Renal cortex interstitium (tissue), 11 donors: ENCODE measurements at regions not wholly inside any gene's neighbourhood (a gene's known extent, or its start where the extent isn't known, plus 50 kb on each side); places are given as distances from the start of the nearest gene placed in this dataset.

Experiments
- DNase-seq, 11 donors: peaks; one replicate each; pipeline ENCODE4 v3.0.0-alpha.2; 2013; ENCODE audit warnings: low read depth in 9 of 11, low spot score in 4 of 11; ENCODE audit errors: extremely low read depth in 1 of 11

- DNase-seq: no peak
Observed at GRCh38 chr4:182975806-182976205, 58.6 kb upstream of the DCTD start.

GRCh38 chr4:182973941-182974340 is 56.8 kb upstream of the DCTD start:
- no peak for DNase-seq

DNA sequence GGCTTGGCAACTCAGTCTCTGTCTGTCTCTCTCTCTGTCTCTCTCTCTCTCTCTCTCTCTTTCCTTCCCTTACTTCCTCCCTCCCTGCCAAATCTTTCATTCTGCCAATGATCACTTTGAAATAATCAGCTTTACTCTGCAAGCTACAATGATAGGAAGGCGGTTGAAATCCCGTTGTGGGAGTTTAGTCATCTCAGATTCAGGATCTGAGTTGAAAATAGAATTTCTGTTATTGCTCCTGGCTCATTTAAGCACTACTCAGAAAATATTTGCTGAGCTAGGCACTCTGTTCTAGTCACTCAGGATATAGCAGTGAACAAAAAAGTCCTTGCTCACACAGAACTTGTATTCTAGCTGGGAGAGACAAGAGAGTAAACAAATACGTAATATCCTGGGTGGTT is 56.3 kb upstream of the DCTD start:
- DNase-seq: peak in 1 of 11 donors; percentile 3

DNA sequence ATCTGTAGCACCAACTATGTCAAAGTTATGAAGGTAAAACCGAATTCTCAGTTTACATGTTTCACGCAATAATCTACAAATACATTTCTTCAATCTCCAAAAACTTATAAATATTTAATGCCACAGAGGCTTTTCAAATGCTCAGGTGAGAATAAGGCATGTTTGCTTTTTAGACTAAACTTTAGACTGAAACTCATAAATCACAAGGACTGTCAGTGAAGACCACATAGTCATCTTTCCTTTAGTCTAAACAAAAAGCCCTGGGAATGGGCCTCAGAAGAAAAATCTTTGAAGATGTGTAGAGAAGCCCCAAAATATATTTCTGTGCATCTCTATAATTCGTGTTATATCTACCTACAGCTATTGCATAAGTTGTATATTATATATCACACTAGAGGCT is 54.5 kb upstream of the DCTD start:
- DNase-seq: no peak

- no peak for DNase-seq
Observed at GRCh38 chr4:182969651-182970279, 52.6 kb upstream of the DCTD start.

DNA sequence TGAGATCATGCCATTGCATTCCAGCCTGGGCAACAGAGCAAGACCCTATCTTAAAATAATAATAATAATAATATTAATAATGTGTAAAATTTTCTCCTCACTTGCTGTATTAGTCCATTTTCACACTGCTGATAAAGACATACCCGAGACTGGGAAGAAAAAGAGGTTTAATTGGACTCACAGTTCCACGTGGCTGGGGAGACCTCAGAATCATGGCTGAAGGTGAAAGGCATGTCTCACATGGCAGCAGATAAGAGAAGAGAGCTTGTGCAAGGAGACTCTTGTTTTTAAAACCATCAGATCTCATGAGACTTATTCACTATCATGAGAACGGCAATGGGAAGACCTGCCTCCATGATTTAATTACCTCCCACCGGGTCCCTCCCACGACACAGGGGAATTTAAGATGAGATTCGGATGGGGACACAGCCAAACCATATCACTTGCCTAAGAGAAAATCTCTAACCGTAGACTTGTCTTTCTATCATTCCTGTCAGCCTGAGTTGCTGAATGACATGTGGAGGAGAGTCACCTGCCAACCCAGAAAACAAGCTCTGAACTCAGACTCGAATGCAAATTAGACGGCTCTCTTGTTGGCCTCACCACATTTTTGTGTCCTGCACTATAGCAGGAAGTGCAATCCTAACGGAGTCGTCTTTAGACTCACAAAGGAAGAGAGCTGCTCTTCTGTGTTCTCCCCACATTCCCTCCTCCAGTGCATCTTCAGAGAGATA is 51.9 kb upstream of the DCTD start:
- no peak for DNase-seq

- DNase-seq: no peak
Observed at GRCh38 chr4:182967403-182967802, 50.2 kb upstream of the DCTD start.
